ENCODE measurements at regions not wholly inside any gene's neighbourhood (a gene's known extent, or its start where the extent isn't known, plus 50 kb on each side); places are given as distances from the start of the nearest gene placed in this dataset.

GRCh38 chr3:96488708-96489107, 325.7 kb upstream of the EPHA6 start:
- POLR2A ChIA-PET, result no interaction called here
- Mint-ChIP-seq H3K9me3 (peaks cover 16% of the 10 kb centered on the region), H3K27ac (no peak overlapping the region), H3K36me3 (no peaks in the 10 kb centered on the region), H3K4me1 (no peaks in the 10 kb centered on the region), H3K4me3 (no peak overlapping the region), H3K27me3 (ENCODE audit: low read depth) (no peaks in the 10 kb centered on the region)
- CTCF ChIA-PET, result no interaction called here
- ATAC-seq, result no peak
- TF ChIP-seq NR3C1 (CRISPR knock-in tag; conservative IDR thresholded peaks at IDR 0.05; ENCODE audit: low read depth), result no peak
- TF ChIP-seq ZNF425 (CRISPR knock-in tag; conservative IDR thresholded peaks at IDR 0.05), result no peak
- TF ChIP-seq FOXP1 (CRISPR knock-in tag; IDR thresholded peaks at IDR 0.05; ENCODE audit: borderline replicate concordance), result no peak
- no peak for TF ChIP-seq KAT7 (CRISPR knock-in tag; IDR thresholded peaks at IDR 0.05; ENCODE audit: borderline replicate concordance)
- TF ChIP-seq, protein P1, sequence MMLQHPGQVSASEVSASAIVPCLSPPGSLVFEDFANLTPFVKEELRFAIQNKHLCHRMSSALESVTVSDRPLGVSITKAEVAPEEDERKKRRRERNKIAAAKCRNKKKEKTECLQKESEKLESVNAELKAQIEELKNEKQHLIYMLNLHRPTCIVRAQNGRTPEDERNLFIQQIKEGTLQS (CRISPR knock-in tag; conservative IDR thresholded peaks at IDR 0.05), result no peak
- no peak for TF ChIP-seq JUN (CRISPR knock-in tag; IDR thresholded peaks at IDR 0.05)
- TF ChIP-seq, protein P2, sequence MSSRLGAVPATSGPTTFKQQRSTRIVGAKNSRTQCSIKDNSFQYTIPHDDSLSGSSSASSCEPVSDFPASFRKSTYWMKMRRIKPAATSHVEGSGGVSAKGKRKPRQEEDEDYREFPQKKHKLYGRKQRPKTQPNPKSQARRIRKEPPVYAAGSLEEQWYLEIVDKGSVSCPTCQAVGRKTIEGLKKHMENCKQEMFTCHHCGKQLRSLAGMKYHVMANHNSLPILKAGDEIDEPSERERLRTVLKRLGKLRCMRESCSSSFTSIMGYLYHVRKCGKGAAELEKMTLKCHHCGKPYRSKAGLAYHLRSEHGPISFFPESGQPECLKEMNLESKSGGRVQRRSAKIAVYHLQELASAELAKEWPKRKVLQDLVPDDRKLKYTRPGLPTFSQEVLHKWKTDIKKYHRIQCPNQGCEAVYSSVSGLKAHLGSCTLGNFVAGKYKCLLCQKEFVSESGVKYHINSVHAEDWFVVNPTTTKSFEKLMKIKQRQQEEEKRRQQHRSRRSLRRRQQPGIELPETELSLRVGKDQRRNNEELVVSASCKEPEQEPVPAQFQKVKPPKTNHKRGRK (CRISPR knock-in tag; IDR thresholded peaks at IDR 0.05; ENCODE audit: borderline replicate concordance), result no peak
- TF ChIP-seq ETV6 (CRISPR knock-in tag; IDR thresholded peaks at IDR 0.05), result no peak
- no peak for TF ChIP-seq RORB (CRISPR knock-in tag; IDR thresholded peaks at IDR 0.05)
- TF ChIP-seq, protein P3, sequence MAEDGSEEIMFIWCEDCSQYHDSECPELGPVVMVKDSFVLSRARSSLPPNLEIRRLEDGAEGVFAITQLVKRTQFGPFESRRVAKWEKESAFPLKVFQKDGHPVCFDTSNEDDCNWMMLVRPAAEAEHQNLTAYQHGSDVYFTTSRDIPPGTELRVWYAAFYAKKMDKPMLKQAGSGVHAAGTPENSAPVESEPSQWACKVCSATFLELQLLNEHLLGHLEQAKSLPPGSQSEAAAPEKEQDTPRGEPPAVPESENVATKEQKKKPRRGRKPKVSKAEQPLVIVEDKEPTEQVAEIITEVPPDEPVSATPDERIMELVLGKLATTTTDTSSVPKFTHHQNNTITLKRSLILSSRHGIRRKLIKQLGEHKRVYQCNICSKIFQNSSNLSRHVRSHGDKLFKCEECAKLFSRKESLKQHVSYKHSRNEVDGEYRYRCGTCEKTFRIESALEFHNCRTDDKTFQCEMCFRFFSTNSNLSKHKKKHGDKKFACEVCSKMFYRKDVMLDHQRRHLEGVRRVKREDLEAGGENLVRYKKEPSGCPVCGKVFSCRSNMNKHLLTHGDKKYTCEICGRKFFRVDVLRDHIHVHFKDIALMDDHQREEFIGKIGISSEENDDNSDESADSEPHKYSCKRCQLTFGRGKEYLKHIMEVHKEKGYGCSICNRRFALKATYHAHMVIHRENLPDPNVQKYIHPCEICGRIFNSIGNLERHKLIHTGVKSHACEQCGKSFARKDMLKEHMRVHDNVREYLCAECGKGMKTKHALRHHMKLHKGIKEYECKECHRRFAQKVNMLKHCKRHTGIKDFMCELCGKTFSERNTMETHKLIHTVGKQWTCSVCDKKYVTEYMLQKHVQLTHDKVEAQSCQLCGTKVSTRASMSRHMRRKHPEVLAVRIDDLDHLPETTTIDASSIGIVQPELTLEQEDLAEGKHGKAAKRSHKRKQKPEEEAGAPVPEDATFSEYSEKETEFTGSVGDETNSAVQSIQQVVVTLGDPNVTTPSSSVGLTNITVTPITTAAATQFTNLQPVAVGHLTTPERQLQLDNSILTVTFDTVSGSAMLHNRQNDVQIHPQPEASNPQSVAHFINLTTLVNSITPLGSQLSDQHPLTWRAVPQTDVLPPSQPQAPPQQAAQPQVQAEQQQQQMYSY (CRISPR knock-in tag; IDR thresholded peaks at IDR 0.05), result no peak
- DNase-seq (ENCODE audit: low spot score), result no peak

GRCh38 chr3:96491023-96491422, 323.4 kb upstream of the EPHA6 start:
- CTCF ChIA-PET, result no interaction called here
- no peaks in the 10 kb centered on the region for H3K4me1 Mint-ChIP-seq
- ATAC-seq (no peak), DNase-seq (ENCODE audit: low spot score) (no peak)
- H3K27ac Mint-ChIP-seq, result no peak overlapping the region
- POLR2A ChIA-PET, result no interaction called here
- H3K9me3 Mint-ChIP-seq, result peaks cover 20% of the 10 kb centered on the region
- H3K36me3 Mint-ChIP-seq, result 0 out of 2 replicates have a peak, but pooled peaks cover 3% of the 10 kb centered on the region
- H3K4me3 Mint-ChIP-seq, result no peak overlapping the region
- no peaks in the 10 kb centered on the region for H3K27me3 Mint-ChIP-seq (ENCODE audit: low read depth)
- TF ChIP-seq, protein P3 (CRISPR knock-in tag; IDR thresholded peaks at IDR 0.05), result no peak
- TF ChIP-seq FOXK1 (CRISPR knock-in tag; IDR thresholded peaks at IDR 0.05) (no peak), IRF2 (CRISPR knock-in tag; IDR thresholded peaks at IDR 0.05; ENCODE audit: borderline replicate concordance, low read depth) (no peak), GABPB1 (CRISPR knock-in tag; IDR thresholded peaks at IDR 0.05) (no peak), ZBTB43 (CRISPR knock-in tag; IDR thresholded peaks at IDR 0.05) (no peak), ZNF396 (CRISPR knock-in tag; IDR thresholded peaks at IDR 0.05; ENCODE audit: borderline replicate concordance) (no peak), SP1 (CRISPR knock-in tag; conservative IDR thresholded peaks at IDR 0.05) (no peak)
- TF ChIP-seq, protein P4, sequence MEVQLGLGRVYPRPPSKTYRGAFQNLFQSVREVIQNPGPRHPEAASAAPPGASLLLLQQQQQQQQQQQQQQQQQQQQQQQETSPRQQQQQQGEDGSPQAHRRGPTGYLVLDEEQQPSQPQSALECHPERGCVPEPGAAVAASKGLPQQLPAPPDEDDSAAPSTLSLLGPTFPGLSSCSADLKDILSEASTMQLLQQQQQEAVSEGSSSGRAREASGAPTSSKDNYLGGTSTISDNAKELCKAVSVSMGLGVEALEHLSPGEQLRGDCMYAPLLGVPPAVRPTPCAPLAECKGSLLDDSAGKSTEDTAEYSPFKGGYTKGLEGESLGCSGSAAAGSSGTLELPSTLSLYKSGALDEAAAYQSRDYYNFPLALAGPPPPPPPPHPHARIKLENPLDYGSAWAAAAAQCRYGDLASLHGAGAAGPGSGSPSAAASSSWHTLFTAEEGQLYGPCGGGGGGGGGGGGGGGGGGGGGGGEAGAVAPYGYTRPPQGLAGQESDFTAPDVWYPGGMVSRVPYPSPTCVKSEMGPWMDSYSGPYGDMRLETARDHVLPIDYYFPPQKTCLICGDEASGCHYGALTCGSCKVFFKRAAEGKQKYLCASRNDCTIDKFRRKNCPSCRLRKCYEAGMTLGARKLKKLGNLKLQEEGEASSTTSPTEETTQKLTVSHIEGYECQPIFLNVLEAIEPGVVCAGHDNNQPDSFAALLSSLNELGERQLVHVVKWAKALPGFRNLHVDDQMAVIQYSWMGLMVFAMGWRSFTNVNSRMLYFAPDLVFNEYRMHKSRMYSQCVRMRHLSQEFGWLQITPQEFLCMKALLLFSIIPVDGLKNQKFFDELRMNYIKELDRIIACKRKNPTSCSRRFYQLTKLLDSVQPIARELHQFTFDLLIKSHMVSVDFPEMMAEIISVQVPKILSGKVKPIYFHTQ (CRISPR knock-in tag; IDR thresholded peaks at IDR 0.05), result no peak
- TF ChIP-seq, protein P2 (CRISPR knock-in tag; IDR thresholded peaks at IDR 0.05; ENCODE audit: borderline replicate concordance), result no peak

All from WTC11 (cell line).